Keratinocyte (primary cell): ENCODE measurements at regions not wholly inside any gene's neighbourhood (a gene's known extent, or its start where the extent isn't known, plus 50 kb on each side); places are given as distances from the start of the nearest gene placed in this dataset.

Experiments used
- DNase-seq: peaks from one replicate; pipeline ENCODE4 v3.0.0-alpha.2; 2011; ENCODE audit warnings: low read depth, missing footprints, low spot score
- FAIRE-seq: peaks from 2 replicates; lab custom pipeline; 2011; peaks lifted over from hg19 to GRCh38; lab: Jason Lieb, UNC
- H2AFZ ChIP-seq: 2 replicates; pipeline ENCODE4 v1.6.0; 2012; ENCODE audit warnings: low read length, control low read depth, inconsistent platforms; ENCODE audit not compliant: control insufficient read depth
- H3K27ac ChIP-seq: 2 replicates; pipeline ENCODE4 v1.5.1; 2011; ENCODE audit warnings: low read length; ENCODE audit not compliant: control insufficient read depth, insufficient read depth
- H3K27me3 ChIP-seq: 3 replicates; pipeline ENCODE4 v1.6.0; 2011; ENCODE audit warnings: low read length; ENCODE audit not compliant: control insufficient read depth, insufficient read depth; ENCODE audit errors: extremely low read depth
- H3K36me3 ChIP-seq, 2 experiments: 2 replicates in 1 of 2; 3 replicates in 1 of 2; pipeline ENCODE4 v1.5.1; 2011; ENCODE audit warnings: low read length in 2 of 2, mild to moderate bottlenecking in 1 of 2; ENCODE audit not compliant: control insufficient read depth in 2 of 2, insufficient read depth in 2 of 2; ENCODE audit errors: extremely low read depth in 1 of 2
- H3K4me1 ChIP-seq: 3 replicates; pipeline ENCODE4 v1.5.1; 2011; ENCODE audit warnings: low read length; ENCODE audit not compliant: control insufficient read depth, insufficient read depth; ENCODE audit errors: extremely low read depth
- H3K4me2 ChIP-seq: 3 replicates; pipeline ENCODE4 v1.6.0; 2011; ENCODE audit warnings: low read depth, low read length; ENCODE audit not compliant: control insufficient read depth, insufficient read depth; ENCODE audit errors: extremely low read depth
- H3K4me3 ChIP-seq, 3 experiments: fragments of 200-600 bp in 1 of 3; sonication (generic) in 1 of 3; 2 replicates in 2 of 3; 3 replicates in 1 of 3; pipeline ENCODE4 v1.5.1; 2011 to 2016; ENCODE audit warnings: low read length in 3 of 3, mild to moderate bottlenecking in 3 of 3, control low read depth in 2 of 3, inconsistent platforms in 1 of 3, low read depth in 1 of 3, mixed read lengths in 1 of 3, mixed run types in 1 of 3, moderate library complexity in 1 of 3; ENCODE audit not compliant: control insufficient read depth in 2 of 3, insufficient read depth in 2 of 3; ENCODE audit errors: extremely low read depth in 1 of 3
- H3K79me2 ChIP-seq: 2 replicates; pipeline ENCODE4 v1.6.0; 2012; ENCODE audit warnings: low read length; ENCODE audit not compliant: control insufficient read depth, insufficient read depth
- H3K9ac ChIP-seq: 3 replicates; pipeline ENCODE4 v1.6.0; 2011; ENCODE audit warnings: low read length; ENCODE audit not compliant: control insufficient read depth, insufficient read depth; ENCODE audit errors: extremely low read depth
- H3K9me1 ChIP-seq: 3 replicates; pipeline ENCODE4 v1.6.0; 2011; ENCODE audit warnings: low read length; ENCODE audit not compliant: control insufficient read depth, insufficient read depth; ENCODE audit errors: extremely low read depth
- H3K9me3 ChIP-seq: 2 replicates; pipeline ENCODE4 v1.5.1; 2012; ENCODE audit warnings: low read depth, low read length; ENCODE audit not compliant: control insufficient read depth
- H4K20me1 ChIP-seq: 3 replicates; pipeline ENCODE4 v1.6.0; 2011; ENCODE audit warnings: low read length; ENCODE audit not compliant: control insufficient read depth, insufficient read depth; ENCODE audit errors: extremely low read depth
- EZH2 ChIP-seq: IDR thresholded peaks from one replicate; pipeline ENCODE4 v1.6.1; 2012; ENCODE audit warnings: inconsistent platforms, mild to moderate bottlenecking, low read length, moderate library complexity
- dilution Hi-C: fragments of 300-500 bp; cut with MboI; formaldehyde crosslinking; loops from one replicate; pipeline ENCODE4 v1.7.0; 2020; ENCODE audit warnings: low sequenced_read_pairs; ENCODE audit not compliant: extremely low pct_ligation_motif_present
- TF ChIP-seq, protein P1 (sequence below), 3 experiments: IDR thresholded peaks in 1 of 3; conservative IDR thresholded peaks in 1 of 3; optimal IDR thresholded peaks in 1 of 3; 2 replicates in 2 of 3; 3 replicates in 1 of 3; pipeline versions ENCODE3 to v1.5.1; 2011; ENCODE audit warnings: low read length in 3 of 3, mild to moderate bottlenecking in 3 of 3, moderate library complexity in 2 of 3, control low read depth in 1 of 3, inconsistent platforms in 1 of 3; ENCODE audit not compliant: insufficient read depth in 2 of 3; ENCODE audit errors: extremely low read depth in 1 of 3

DNA sequence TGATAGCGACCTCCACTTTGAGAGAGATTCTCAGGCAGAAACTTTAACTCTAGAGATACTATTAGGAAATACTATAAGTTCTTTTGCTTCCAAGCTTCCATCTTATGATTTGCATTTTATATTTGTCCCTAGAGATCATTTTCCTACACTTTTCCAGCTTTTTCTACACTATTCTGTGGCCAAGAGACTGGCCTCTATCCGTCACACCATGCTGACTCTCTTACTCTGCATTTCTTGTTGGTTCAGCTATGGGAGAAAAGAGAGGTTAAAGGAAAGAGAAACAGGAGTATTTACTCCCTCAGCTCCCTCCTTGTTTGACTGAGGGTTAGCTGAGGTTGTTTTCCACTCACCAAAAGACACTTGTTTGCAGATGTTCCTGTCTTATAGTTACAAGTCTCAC lies 665.6 kb upstream of the CXADR start:
- Histone ChIP-seq H3K9me3 (no peaks in the 10 kb centered on the region), H3K4me3 (no peak overlapping the region), H3K4me1 (no peaks in the 10 kb centered on the region), H3K4me2 (no peak overlapping the region), H3K36me3 (no peaks in the 10 kb centered on the region), H2AFZ (no peak overlapping the region), H3K27me3 (no peaks in the 10 kb centered on the region), H3K27ac (no peak overlapping the region), H3K79me2 (no peaks in the 10 kb centered on the region), H3K9me1 (no peaks in the 10 kb centered on the region), H4K20me1 (no peaks in the 10 kb centered on the region), H3K9ac (no peak overlapping the region)
- TF ChIP-seq EZH2: no peak
- TF ChIP-seq, protein P1, sequence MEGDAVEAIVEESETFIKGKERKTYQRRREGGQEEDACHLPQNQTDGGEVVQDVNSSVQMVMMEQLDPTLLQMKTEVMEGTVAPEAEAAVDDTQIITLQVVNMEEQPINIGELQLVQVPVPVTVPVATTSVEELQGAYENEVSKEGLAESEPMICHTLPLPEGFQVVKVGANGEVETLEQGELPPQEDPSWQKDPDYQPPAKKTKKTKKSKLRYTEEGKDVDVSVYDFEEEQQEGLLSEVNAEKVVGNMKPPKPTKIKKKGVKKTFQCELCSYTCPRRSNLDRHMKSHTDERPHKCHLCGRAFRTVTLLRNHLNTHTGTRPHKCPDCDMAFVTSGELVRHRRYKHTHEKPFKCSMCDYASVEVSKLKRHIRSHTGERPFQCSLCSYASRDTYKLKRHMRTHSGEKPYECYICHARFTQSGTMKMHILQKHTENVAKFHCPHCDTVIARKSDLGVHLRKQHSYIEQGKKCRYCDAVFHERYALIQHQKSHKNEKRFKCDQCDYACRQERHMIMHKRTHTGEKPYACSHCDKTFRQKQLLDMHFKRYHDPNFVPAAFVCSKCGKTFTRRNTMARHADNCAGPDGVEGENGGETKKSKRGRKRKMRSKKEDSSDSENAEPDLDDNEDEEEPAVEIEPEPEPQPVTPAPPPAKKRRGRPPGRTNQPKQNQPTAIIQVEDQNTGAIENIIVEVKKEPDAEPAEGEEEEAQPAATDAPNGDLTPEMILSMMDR (optimal IDR thresholded peaks at IDR 0.05 in 1 of 3, IDR thresholded peaks at IDR 0.05 in 1 of 3, conservative IDR thresholded peaks at IDR 0.05 in 1 of 3; ENCODE audit: extremely low read depth in 1 of 3, insufficient read depth in 2 of 3, low read length in 3 of 3): no peak
- DNase-seq (no peak), FAIRE-seq (no peak)
- dilution Hi-C loops: no loop called here

DNA sequence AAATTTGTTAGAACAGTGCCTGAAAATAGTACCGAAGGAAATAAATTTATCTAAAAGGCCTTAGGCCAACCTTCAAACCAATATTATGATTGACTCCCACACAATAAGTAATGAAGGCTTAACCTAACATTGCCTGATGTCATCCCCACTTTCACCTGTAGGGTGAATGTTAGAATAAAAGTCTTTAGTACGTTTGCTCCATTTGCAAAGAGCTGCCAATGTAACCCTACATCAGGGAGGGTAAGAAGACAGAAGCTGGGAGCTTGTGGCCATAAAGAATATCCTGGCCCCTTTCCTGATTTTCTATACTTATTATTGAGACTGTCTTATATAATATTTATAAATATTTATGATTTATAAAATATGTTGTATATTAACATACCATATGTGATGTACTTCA lies 661.8 kb upstream of the CXADR start:
- Histone ChIP-seq H3K27me3 (no peaks in the 10 kb centered on the region), H4K20me1 (no peaks in the 10 kb centered on the region), H3K9ac (no peak overlapping the region), H3K36me3 (no peaks in the 10 kb centered on the region), H3K4me3 (no peak overlapping the region), H3K9me1 (no peaks in the 10 kb centered on the region), H2AFZ (no peak overlapping the region), H3K4me1 (no peaks in the 10 kb centered on the region), H3K9me3 (no peaks in the 10 kb centered on the region), H3K4me2 (no peak overlapping the region), H3K79me2 (no peaks in the 10 kb centered on the region), H3K27ac (no peak overlapping the region)
- no peak for FAIRE-seq
- dilution Hi-C loops: no loop called here
- no peak for DNase-seq
- TF ChIP-seq, protein P1 (optimal IDR thresholded peaks at IDR 0.05 in 1 of 3, IDR thresholded peaks at IDR 0.05 in 1 of 3, conservative IDR thresholded peaks at IDR 0.05 in 1 of 3; ENCODE audit: extremely low read depth in 1 of 3, insufficient read depth in 2 of 3, low read length in 3 of 3): peak in 2 of 3 experiments; percentile 20 to 25
- TF ChIP-seq EZH2: no peak
